ENCODE measurements at regions not wholly inside any gene's neighbourhood (a gene's known extent, or its start where the extent isn't known, plus 50 kb on each side); places are given as distances from the start of the nearest gene placed in this dataset.
"Not testable (repeated sequence)": the region's sequence is repeated elsewhere in the genome, so short reads cannot be mapped to it uniquely, and the experiment has no call there.

DNA sequence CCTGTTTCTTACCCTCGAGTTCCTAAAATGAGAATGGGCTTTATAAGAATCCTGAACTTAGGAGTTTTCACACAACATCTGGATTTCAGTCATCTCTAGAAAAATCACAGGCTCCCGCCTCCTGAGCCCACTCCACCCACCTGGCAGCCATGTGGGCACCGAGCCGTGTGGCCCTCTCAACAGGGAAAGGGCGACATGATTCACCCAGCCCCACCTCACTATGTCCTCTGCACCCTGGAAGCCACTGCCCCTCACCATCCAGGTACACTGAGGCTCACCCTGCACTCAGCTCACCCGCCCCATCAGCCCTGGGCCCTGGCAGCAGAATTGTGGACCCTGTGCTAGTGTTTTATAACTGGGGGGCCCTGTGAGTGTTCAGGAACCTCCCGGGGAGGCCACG is 101.5 kb downstream of the SHANK2 start:
- no peak for DNase-seq

DNA sequence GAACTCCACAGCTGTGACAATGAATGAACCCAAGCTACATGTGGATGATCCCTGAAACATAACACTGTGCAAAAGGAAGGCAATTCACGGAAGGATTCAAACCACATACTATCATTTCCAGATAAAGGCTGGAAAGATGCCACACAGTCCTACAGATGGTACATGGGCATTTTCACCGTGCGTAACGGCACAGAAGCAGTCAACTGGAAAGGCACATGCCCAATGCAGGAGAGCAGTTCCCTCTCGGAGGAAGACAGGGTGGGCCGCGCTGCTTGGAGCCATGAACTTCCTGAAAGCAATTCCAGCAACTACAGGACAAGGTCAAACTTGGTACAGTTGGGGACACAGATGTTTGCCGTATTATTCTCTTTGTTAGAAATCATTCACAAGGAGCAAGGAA is 103.7 kb downstream of the SHANK2 start:
- no peak for DNase-seq

DNA sequence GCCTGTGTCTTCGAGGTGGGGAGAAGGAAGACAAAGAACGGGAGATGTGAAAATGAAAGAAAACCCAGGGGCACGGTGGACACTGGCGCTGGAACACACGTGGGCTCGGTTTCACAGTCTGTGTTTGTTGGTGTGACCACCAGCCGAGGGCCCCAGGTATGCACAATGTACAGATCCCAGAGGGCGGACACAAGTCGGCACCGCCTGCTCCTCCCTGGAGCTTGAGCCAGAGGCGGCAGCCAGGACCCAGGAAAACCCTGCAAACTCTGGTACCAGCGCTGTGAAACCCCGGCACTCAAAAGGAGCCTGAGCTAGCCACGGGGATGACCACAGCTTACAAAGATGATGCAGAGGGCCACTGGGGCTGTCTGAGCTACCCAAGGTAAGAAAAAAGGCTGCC is 105.0 kb downstream of the SHANK2 start:
- no peak for DNase-seq

DNA sequence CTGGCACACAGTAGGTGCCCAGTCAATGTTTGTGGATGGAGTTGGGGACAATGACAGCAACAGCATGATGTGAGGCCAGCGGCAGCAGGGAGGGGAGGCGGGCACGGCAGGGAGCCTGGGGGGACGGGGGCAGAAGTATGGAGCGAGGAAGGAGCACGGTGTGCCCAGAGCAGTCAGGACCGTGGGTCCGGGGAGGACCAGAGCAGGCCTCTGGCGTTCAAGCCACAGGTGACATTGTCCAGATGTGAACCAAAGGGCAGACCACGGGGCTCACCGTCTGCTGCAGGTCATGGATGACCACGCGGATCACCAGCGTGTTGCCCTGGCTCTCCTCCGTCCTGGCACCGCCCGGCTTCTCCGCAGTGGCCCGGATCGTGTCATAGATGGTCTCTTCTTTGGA is 105.5 kb downstream of the SHANK2 start:
- no peak for DNase-seq

DNA sequence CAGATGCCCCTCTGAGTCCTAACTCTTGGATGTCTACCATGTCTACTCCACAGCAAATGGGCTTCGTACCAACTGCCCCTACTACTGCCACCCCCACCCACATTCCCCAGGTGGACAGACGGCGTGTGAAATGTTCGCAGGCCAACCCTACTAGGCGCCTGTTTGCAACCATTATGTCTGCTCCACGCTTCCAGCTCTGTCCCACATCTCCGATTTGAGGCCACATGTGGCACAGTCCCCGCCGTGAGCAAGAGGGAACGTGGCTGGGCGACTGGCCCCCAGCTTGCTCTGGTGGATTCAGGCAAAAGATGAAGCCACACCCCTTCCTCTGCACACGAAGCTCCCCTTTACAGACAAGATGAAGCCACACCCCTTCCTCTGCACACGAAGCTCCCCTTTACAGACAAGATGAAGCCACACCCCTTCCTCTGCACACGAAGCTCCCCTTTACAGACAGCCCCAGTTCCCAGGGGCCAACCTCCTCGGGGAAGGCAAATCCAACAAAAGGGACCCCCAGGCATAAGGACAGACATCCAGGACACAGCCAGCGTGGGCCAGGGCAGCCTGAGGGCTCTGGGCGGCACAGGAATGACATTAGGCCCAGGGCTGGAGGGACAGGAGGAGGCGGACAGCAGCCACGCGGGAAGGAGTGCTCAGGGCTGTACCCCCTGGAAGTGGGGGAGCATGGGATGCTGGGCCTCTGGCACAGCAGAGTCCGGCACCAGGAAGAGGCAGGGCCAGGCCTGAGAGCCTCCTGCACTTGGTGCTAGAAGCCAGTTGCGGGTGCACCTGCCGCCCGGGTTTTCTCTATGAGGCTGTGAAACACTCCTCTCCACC is 106.2 kb downstream of the SHANK2 start:
- no peak for DNase-seq

DNA sequence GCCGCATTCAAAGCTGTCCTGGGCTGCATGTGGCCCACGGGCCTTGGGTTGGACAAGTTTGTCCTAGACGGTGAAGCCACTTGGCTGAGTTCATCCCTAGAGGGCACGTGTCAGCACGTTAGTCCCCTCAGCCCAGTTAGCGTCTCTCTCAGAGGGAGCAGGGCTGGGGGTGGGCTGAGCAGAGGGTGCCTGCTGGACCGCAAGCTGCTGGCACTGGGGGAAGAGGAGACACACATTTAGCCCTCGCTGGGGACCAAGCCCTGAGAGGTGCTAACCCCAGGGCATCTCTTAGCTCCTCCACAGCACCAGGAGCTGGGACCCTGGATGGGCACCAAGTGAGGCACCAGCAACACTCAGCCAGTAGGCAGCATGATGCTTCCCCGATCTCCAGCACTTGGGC is 107.0 kb downstream of the SHANK2 start:
- DNase-seq = no peak

DNA sequence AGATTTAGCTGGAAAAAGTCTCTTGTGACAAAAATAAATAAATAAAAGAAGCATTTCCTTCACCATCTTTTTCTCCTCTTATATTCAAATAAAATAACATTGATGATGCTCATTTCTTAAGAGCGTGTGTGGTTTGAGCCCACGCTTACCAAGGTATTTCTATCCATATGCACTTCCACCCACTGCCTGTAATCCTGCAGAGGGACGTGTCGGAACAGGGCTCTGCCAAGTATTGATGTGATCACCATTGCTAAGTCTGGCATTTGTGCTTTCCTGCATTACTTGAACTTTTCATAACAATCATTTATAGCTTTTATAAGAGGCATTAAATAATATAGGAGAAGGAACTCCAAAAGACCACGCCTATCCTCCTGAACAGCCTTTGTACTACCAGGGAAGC is 107.6 kb downstream of the SHANK2 start:
- DNase-seq = no peak

DNA sequence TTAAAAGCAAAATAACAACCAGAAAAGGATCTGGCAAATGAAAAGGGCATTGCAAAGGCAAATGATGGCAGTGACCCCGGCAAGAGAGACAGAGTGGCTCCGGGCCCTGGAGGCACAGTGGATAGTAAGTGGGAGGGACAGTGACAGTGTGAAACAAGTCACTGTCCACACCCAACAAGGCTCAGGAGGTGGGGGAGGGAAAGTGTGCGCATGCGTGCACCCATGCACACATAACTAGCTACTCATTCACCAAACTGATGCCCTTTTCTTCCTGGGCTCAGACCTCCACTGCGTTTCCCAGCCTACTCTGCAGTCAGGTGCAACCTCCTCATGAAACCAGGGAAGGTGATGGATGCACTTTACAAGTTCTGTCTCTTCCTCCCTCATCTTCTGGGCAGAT is 108.4 kb downstream of the SHANK2 start:
- no peak for DNase-seq

DNA sequence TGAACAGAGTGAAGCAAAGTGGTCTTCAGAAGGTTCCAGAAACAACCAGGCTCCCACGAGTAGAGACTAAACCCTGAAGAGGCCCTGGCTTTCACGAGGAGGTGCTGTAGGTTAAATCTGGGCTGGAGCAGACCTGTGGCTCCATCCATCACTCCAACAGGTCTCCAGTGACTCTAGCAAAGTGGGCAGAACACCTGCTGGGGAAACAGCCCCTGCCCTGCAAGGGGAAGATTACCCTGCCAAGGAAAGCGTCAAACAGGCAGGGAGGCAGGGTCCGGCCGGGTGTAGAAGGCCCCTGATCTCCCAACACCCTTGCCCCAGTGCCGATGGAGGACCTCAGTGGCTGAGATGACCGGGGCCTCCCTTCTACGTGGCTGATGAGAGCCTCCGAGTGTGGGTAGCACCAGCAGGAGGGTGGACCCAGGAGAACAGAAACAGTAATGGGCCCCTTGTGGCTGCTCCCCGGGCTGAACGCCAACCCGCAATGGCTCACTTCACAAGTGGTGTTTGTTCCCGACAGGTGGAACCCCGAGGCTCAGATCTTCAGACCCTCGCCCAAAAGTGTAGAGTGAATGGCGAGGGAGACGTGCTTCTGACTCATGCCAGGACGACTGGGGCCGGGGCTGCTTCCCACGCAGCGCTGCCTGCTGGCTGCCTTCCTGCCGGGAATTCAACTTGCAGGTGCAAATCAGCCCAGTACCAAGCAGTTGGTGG is 112.0 kb downstream of the SHANK2 start:
- no peak for DNase-seq

DNA sequence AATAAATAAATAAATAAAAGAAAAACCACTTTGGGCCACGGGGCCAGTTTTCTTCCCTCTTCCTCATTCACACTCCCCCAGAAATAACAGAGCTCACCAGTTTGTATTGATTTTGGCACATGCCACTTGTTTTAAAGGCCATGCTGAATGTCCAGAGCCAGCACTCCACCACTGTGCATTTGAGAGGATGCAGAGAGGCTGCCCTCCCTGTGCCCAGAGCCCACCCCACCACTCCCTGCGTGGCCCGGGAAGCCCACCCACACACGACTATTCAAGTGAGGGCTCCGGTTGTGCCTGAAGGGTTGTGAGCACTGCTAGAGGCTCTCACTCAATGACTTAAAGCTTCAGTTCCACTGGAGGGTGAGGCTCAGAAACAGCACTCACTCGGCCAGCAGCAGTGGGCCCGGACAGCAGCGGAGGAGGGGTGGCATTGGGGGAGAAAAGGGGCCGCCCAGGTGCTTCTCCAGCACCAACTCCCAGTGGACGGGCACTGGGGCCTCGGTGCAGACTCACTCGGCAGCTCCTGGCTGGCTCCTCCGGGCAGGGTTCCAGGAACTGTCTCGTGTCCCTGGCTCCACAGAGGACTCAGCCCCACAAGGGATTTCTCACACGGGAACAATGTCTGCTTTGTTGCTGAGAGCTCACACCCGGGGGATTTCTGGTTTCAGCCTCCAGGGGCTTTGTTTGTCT is 112.7 kb downstream of the SHANK2 start:
- no peak for DNase-seq

DNA sequence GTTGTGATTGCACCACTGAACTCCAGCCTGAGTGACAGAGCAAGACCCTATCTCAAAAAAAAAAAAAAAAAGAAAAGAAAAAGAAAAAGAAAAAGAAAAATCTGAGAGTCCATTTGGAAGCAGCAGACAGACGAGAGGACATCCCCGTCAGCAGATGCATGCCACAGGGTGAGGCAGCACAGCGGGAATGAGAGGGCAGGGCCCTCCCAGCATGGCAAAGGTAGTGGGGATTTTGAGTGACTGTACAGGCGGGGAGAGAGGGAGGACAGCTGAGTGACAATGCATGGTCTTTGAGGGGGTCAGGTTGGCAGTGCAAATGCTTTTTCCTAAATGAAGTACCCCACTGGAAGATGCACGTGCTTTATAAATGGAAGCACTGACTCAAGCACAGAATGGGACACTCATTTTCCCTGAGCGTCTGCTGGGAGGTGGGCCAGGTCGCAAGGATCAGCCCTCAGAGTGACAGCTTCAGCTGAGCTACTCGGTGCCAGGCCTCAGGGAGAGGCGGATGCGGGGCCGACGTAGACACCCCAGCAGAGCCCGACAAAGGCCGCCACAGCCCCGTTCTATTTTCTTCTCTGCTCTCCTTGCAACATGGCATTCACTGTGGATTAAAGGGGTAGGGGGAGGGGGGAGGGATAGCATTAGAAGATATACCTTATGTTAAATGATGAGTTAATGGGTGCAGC is 113.5 kb downstream of the SHANK2 start:
- DNase-seq = no peak

DNA sequence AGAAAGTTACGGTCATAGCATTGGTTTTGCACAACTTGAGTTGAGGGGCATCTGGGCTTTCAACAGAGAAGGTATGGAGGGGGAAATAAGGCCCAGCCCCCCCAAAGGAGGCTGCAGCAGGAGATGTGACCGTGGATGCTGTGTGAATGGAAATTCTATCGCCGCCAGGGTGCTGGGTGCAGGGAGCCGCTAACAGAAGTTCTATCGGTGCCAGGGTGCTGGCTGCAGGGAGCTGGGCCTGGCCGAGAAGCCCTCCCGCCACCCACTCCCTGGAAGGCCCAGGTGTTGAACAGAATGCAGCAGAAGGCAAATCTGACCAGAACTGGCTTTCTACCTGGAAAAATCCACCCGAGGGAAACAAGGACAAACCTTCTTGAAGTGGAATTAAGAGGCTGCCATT is 115.0 kb downstream of the SHANK2 start:
- DNase-seq = no peak

DNA sequence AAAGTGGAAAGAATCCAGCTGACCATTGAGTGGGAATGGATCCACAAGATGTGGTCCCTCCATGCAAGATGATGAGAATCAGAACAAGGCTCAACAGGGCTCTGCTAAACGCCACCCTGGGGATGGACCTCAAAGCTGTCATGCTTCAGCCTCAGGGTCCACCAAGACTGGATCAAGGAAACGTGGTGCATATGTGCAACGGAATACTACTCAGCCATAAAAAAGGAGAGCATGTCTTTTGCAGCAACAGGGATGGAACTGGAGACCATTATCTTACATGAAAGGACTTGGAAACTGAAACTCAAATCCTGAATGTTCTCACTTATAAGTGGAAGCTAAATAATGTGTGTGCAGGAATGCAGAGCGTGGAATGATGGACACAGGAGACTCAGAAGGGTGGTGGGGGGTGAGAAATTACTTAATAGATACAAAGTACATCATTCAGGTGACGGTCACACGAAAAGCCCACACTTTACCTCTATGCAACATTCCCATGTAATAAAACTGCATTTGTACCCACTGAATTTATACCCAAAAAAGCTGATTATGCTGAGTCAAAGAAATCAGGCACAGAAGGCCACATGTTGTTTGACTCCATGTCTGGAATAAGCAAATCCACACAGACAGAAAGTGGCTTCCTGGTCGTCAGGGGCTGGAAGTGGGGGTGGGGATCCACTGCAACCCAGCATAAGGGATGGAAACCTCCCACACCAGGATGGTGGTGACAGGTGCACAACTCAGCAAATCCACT is 116.1 kb downstream of the SHANK2 start:
- no peak for DNase-seq

DNA sequence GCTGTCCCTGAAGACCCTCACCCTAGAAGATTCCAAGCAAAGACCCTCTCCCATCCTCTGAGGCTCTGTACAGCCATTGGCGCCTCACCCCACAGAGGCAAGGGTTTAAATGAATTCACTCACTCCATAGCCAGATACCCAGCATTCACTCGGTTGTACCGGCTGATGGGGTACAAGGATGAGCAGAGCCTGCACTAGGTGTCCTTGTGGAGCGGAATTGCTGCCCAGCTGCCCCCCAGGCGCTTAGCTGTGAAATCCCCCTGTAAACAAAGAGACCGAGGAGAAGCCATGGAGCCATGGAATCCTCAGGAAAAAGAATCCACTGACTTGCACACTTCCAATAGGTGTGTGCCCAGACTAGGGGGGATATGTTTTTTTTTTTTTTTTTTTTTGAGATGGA is 117.3 kb downstream of the SHANK2 start:
- DNase-seq = no peak

DNA sequence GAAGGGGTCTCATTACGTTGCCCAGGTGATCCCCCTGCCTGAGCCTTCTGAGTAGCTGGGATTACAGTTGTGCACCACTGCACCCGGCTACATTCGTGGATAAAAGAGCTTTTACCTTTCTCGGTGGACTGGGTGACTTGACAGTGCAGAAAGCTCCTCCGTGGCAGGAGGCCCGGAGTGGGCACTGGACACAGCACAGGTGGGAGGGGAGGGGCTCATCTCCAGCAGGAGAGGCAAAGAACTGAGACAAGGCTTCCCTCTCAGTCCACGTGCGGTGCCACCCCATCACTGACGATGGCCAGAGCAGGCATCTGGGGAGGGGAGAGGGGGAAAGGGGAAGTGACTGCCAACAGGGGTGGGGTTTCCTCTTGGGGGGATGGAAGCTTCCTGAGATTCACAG is 118.4 kb downstream of the SHANK2 start:
- no peak for DNase-seq

DNA sequence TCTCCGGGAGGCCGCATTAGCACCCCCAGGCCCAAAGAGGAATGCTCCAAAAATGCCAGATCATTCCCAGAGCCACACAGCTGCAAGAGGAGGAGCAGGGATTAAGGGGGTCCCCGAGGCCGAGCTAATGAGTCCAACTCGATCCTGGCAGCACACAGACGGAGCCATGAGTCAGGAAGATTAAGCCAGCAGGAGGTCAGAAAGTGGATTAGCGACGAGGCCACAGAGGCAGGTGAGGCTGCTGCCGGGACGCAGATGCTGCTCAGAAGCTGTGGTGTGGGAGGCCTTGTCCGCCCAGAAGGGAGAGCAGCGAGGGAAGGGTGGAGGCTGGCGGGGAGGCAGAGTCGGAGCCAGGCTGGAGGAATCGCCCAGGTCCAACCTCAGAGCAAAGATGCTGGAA is 120.5 kb downstream of the SHANK2 start:
- DNase-seq = no peak

DNA sequence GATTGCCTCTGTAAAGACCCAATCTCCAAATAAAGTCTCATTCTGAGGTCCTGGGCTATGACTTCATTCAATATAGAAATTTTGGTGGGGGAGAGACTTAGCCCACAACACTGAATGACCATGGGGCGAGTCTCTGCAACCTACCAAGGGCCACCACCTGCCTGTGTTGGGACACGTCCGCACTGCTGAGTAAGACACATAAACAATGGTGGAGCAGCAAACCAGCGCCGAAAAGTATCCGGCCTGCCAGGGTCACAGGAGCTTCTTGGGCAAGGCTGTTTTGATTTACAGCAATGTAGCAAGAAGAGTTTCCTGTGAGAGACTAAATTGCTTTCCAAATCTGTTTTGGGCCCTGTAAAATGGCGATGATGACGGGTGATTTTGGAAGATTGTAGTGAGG is 122.3 kb downstream of the SHANK2 start:
- DNase-seq = no peak

DNA sequence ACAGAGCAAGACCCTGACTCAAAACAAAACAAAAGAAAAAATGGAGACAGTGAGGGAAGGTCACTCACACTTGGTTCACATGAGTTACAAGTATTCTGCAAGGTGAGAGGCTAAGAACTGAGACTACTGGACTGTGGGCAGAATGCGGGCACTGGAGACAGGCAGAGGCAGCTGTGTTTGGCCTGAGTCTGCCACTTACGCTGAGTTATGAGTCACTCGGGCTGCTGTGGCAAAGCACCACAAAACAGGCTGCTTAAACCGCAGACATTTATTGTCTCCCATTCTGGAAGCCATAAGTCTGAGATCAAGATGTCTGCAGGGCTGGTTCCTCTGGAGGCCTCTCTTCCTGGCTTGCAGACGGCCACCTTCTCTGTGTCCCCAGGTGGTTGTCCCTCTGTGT is 122.8 kb downstream of the SHANK2 start:
- no peak for DNase-seq

DNA sequence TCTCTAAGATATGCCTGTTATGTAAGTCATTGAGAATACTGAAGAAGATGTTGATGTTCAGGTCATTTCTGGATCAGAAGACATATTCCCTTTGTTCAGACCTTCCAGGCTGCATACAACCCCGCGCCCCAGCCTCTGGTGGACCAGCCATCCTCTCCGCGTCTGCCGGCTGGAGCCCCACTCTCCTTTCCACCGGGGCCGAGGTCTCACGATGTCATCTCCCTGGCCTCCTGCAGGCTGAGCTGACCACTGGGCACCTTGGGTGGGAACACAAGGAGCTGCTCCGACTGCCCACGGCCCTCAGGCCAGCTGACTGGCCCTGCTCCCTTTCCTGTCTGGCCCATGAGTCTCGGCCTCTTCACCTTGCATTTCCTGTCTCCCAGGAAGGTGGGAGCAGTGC is 124.6 kb downstream of the SHANK2 start:
- no peak for DNase-seq

DNA sequence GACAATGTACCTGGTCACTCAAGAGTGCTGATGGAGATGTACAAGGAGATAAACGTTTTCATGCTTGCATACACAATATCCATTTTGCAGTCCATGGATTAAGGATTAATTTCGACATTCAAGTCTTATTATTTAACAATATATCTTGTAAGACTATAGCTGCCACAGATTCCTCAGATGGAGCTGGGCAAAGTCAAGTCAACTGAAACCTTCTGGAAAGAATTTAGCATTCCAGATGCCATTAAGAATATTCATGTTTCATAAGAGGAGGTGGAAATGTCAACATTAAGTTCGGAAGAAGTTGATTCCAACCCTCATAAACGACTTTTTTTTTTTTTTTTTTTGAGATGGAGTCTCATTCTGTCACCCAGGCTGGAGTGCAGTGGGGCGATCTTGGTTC is 126.0 kb downstream of the SHANK2 start:
- DNase-seq = not testable (repeated sequence)

DNA sequence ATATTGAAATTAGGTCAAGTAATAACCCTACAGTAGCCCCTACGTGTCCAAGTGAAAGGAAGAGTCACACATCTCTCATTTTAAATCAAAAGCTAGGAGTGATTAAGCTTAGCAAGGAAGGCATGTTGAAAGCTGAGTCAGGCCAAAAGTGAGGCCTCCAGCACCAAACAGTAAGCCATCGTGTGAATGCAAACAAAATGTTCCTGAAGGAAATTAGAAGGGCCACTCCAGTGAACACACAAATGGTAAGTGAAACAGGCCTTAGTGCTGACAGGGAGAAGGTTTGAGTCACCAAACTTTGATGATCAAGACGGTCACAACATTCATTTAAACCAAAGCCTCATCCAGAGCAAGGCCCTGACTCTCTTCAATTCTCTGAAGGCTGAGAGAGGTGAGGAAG is 127.2 kb downstream of the SHANK2 start:
- no peak for DNase-seq

DNA sequence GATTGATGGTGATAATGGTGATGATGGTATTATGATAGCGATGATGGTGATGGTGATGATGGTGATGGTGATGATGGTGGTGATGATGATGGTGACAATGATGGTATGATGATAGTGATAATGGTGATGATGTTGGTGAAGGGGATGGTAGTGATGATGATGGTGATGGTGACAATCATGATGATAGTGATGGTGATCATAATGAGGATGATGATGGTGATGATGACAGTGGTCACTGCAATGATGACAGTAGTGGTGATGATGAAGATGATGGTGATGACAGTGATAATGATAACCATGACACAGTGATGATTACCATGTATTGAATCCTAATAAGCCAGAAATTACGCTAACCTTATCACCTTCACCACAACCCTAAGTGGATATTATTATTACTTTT is 128.2 kb downstream of the SHANK2 start:
- DNase-seq = no peak

DNA sequence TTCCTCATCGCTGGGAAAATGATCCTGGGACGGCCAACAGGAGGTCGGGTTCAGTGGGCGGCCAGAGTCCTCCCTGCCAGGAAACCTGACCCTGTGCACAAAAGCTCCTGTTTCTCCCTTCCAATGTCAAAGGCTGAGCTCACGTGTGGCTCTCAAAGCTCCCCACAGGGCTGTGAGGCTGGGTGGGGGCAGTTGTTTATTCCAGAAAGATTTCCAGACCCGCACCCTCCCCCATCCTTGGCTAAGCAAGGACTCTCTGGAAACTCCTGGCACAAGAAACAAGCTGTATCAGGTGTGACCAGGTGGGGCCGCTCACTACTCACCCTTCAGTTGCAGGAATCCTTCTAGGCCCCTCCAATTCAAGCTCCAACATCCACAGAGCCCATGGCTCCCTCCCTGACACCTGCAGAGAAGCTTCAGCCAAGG is 131.9 kb downstream of the SHANK2 start:
- DNase-seq = no peak

Data from T-helper 1 cell (primary cell).